Keratinocyte (primary cell): ENCODE measurements at regions not wholly inside any gene's neighbourhood (a gene's known extent, or its start where the extent isn't known, plus 50 kb on each side); places are given as distances from the start of the nearest gene placed in this dataset.

Experiments
- DNase-seq: peaks from one replicate; pipeline ENCODE4 v3.0.0-alpha.2; 2011; ENCODE audit warnings: low read depth, missing footprints, low spot score
- FAIRE-seq: peaks from 2 replicates; lab custom pipeline; 2011; peaks lifted over from hg19 to GRCh38; lab: Jason Lieb, UNC
- H2AFZ ChIP-seq: 2 replicates; pipeline ENCODE4 v1.6.0; 2012; ENCODE audit warnings: low read length, control low read depth, inconsistent platforms; ENCODE audit not compliant: control insufficient read depth
- H3K27ac ChIP-seq: 2 replicates; pipeline ENCODE4 v1.5.1; 2011; ENCODE audit warnings: low read length; ENCODE audit not compliant: control insufficient read depth, insufficient read depth
- H3K27me3 ChIP-seq: 3 replicates; pipeline ENCODE4 v1.6.0; 2011; ENCODE audit warnings: low read length; ENCODE audit not compliant: control insufficient read depth, insufficient read depth; ENCODE audit errors: extremely low read depth
- H3K36me3 ChIP-seq, 2 experiments: 2 replicates in 1 of 2; 3 replicates in 1 of 2; pipeline ENCODE4 v1.5.1; 2011; ENCODE audit warnings: low read length in 2 of 2, mild to moderate bottlenecking in 1 of 2; ENCODE audit not compliant: control insufficient read depth in 2 of 2, insufficient read depth in 2 of 2; ENCODE audit errors: extremely low read depth in 1 of 2
- H3K4me1 ChIP-seq: 3 replicates; pipeline ENCODE4 v1.5.1; 2011; ENCODE audit warnings: low read length; ENCODE audit not compliant: control insufficient read depth, insufficient read depth; ENCODE audit errors: extremely low read depth
- H3K4me2 ChIP-seq: 3 replicates; pipeline ENCODE4 v1.6.0; 2011; ENCODE audit warnings: low read depth, low read length; ENCODE audit not compliant: control insufficient read depth, insufficient read depth; ENCODE audit errors: extremely low read depth
- H3K4me3 ChIP-seq, 3 experiments: fragments of 200-600 bp in 1 of 3; sonication (generic) in 1 of 3; 2 replicates in 2 of 3; 3 replicates in 1 of 3; pipeline ENCODE4 v1.5.1; 2011 to 2016; ENCODE audit warnings: low read length in 3 of 3, mild to moderate bottlenecking in 3 of 3, control low read depth in 2 of 3, inconsistent platforms in 1 of 3, low read depth in 1 of 3, mixed read lengths in 1 of 3, mixed run types in 1 of 3, moderate library complexity in 1 of 3; ENCODE audit not compliant: control insufficient read depth in 2 of 3, insufficient read depth in 2 of 3; ENCODE audit errors: extremely low read depth in 1 of 3
- H3K79me2 ChIP-seq: 2 replicates; pipeline ENCODE4 v1.6.0; 2012; ENCODE audit warnings: low read length; ENCODE audit not compliant: control insufficient read depth, insufficient read depth
- H3K9ac ChIP-seq: 3 replicates; pipeline ENCODE4 v1.6.0; 2011; ENCODE audit warnings: low read length; ENCODE audit not compliant: control insufficient read depth, insufficient read depth; ENCODE audit errors: extremely low read depth
- H3K9me1 ChIP-seq: 3 replicates; pipeline ENCODE4 v1.6.0; 2011; ENCODE audit warnings: low read length; ENCODE audit not compliant: control insufficient read depth, insufficient read depth; ENCODE audit errors: extremely low read depth
- H3K9me3 ChIP-seq: 2 replicates; pipeline ENCODE4 v1.5.1; 2012; ENCODE audit warnings: low read depth, low read length; ENCODE audit not compliant: control insufficient read depth
- H4K20me1 ChIP-seq: 3 replicates; pipeline ENCODE4 v1.6.0; 2011; ENCODE audit warnings: low read length; ENCODE audit not compliant: control insufficient read depth, insufficient read depth; ENCODE audit errors: extremely low read depth
- CTCF ChIP-seq, 3 experiments: IDR thresholded peaks in 1 of 3; conservative IDR thresholded peaks in 1 of 3; optimal IDR thresholded peaks in 1 of 3; 2 replicates in 2 of 3; 3 replicates in 1 of 3; pipeline versions ENCODE3 to v1.5.1; 2011; ENCODE audit warnings: low read length in 3 of 3, mild to moderate bottlenecking in 3 of 3, moderate library complexity in 2 of 3, control low read depth in 1 of 3, inconsistent platforms in 1 of 3; ENCODE audit not compliant: insufficient read depth in 2 of 3; ENCODE audit errors: extremely low read depth in 1 of 3
- EZH2 ChIP-seq: IDR thresholded peaks from one replicate; pipeline ENCODE4 v1.6.1; 2012; ENCODE audit warnings: inconsistent platforms, mild to moderate bottlenecking, low read length, moderate library complexity
- dilution Hi-C: fragments of 300-500 bp; cut with MboI; formaldehyde crosslinking; loops from one replicate; pipeline ENCODE4 v1.7.0; 2020; ENCODE audit warnings: low sequenced_read_pairs; ENCODE audit not compliant: extremely low pct_ligation_motif_present

GRCh38 chr15:85943151-85943550, 136.5 kb upstream of the AGBL1 start:
- H3K9me3 ChIP-seq: no peaks in the 10 kb centered on the region
- H3K27me3 ChIP-seq: no peaks in the 10 kb centered on the region
- no peak overlapping the region for H3K27ac ChIP-seq
- H4K20me1 ChIP-seq: no peaks in the 10 kb centered on the region
- no peak overlapping the region for H3K4me2 ChIP-seq
- H3K4me1 ChIP-seq: no peaks in the 10 kb centered on the region
- dilution Hi-C loops: no loop called here
- no peaks in the 10 kb centered on the region for H3K9me1 ChIP-seq
- no peaks in the 10 kb centered on the region for H3K79me2 ChIP-seq
- no peak overlapping the region for H2AFZ ChIP-seq
- TF ChIP-seq EZH2 (no peak), CTCF (optimal IDR thresholded peaks at IDR 0.05 in 1 of 3, IDR thresholded peaks at IDR 0.05 in 1 of 3, conservative IDR thresholded peaks at IDR 0.05 in 1 of 3; ENCODE audit: extremely low read depth in 1 of 3, insufficient read depth in 2 of 3, low read length in 3 of 3) (no peak)
- H3K4me3 ChIP-seq: no peak overlapping the region
- H3K9ac ChIP-seq: no peak overlapping the region
- FAIRE-seq (no peak), DNase-seq (no peak)
- H3K36me3 ChIP-seq: no peaks in the 10 kb centered on the region

GRCh38 chr15:85943791-85944190, 135.9 kb upstream of the AGBL1 start:
- H3K4me1 ChIP-seq: no peaks in the 10 kb centered on the region
- H3K9me3 ChIP-seq: no peaks in the 10 kb centered on the region
- dilution Hi-C loops: no loop called here
- no peaks in the 10 kb centered on the region for H3K9me1 ChIP-seq
- no peak overlapping the region for H3K27ac ChIP-seq
- no peak overlapping the region for H2AFZ ChIP-seq
- H3K4me3 ChIP-seq: no peak overlapping the region
- no peaks in the 10 kb centered on the region for H3K36me3 ChIP-seq
- H4K20me1 ChIP-seq: no peaks in the 10 kb centered on the region
- no peak for DNase-seq
- no peak overlapping the region for H3K4me2 ChIP-seq
- no peak for FAIRE-seq
- H3K79me2 ChIP-seq: no peaks in the 10 kb centered on the region
- H3K27me3 ChIP-seq: no peaks in the 10 kb centered on the region
- no peak overlapping the region for H3K9ac ChIP-seq
- TF ChIP-seq CTCF (optimal IDR thresholded peaks at IDR 0.05 in 1 of 3, IDR thresholded peaks at IDR 0.05 in 1 of 3, conservative IDR thresholded peaks at IDR 0.05 in 1 of 3; ENCODE audit: extremely low read depth in 1 of 3, insufficient read depth in 2 of 3, low read length in 3 of 3) (no peak), EZH2 (no peak)
